ENCODE measurements at regions not wholly inside any gene's neighbourhood (a gene's known extent, or its start where the extent isn't known, plus 50 kb on each side); places are given as distances from the start of the nearest gene placed in this dataset.

- no peak for DNase-seq
These were observed 55.0 kb downstream of the RPL37A start for GRCh38 chr2:216553482-216554240.

- DNase-seq: no peak
These were observed 55.6 kb downstream of the RPL37A start for GRCh38 chr2:216554286-216554685.

GRCh38 chr2:216554755-216555154 lies 56.1 kb downstream of the RPL37A start:
- DNase-seq: peak in 1 of 3 experiments; percentile 9

- no peak for DNase-seq
These were observed 56.6 kb downstream of the RPL37A start for GRCh38 chr2:216555274-216555673.

- DNase-seq: no peak
These were observed 57.6 kb downstream of the RPL37A start for GRCh38 chr2:216556202-216556601.

- no peak for DNase-seq
These were observed 58.8 kb downstream of the RPL37A start for GRCh38 chr2:216557413-216557812.

GRCh38 chr2:216557820-216558219 lies 59.2 kb downstream of the RPL37A start:
- DNase-seq: no peak

GRCh38 chr2:216559625-216560156 lies 61.0 kb downstream of the RPL37A start:
- DNase-seq: no peak

- DNase-seq: no peak
These were observed 62.2 kb downstream of the RPL37A start for GRCh38 chr2:216560838-216561270.

- DNase-seq: no peak
These were observed 64.2 kb downstream of the RPL37A start for GRCh38 chr2:216562696-216563435.

- no peak for DNase-seq
These were observed 65.0 kb downstream of the RPL37A start for GRCh38 chr2:216563646-216564045.

GRCh38 chr2:216564611-216565010 lies 66.0 kb downstream of the RPL37A start:
- DNase-seq: no peak

GRCh38 chr2:216565956-216566355 lies 67.3 kb upstream of the IGFBP2 start:
- DNase-seq: no peak

GRCh38 chr2:216568576-216568975 lies 64.6 kb upstream of the IGFBP2 start:
- no peak for DNase-seq

- DNase-seq: no peak
These were observed 63.5 kb upstream of the IGFBP2 start for GRCh38 chr2:216569765-216570164.

- DNase-seq: no peak
These were observed 62.9 kb upstream of the IGFBP2 start for GRCh38 chr2:216570357-216570756.

GRCh38 chr2:216571178-216571908 lies 61.9 kb upstream of the IGFBP2 start:
- no peak for DNase-seq

- no peak for DNase-seq
These were observed 61.2 kb upstream of the IGFBP2 start for GRCh38 chr2:216571909-216572513.

- DNase-seq: no peak
These were observed 60.3 kb upstream of the IGFBP2 start for GRCh38 chr2:216572582-216573578.

- no peak for DNase-seq
These were observed 59.2 kb upstream of the IGFBP2 start for GRCh38 chr2:216574046-216574445.

- DNase-seq: no peak
These were observed 58.6 kb upstream of the IGFBP2 start for GRCh38 chr2:216574586-216574985.

- DNase-seq: no peak
These were observed 57.8 kb upstream of the IGFBP2 start for GRCh38 chr2:216575465-216575864.
